ENCODE measurements at regions not wholly inside any gene's neighbourhood (a gene's known extent, or its start where the extent isn't known, plus 50 kb on each side); places are given as distances from the start of the nearest gene placed in this dataset.
"Not testable (repeated sequence)": the region's sequence is repeated elsewhere in the genome, so short reads cannot be mapped to it uniquely, and the experiment has no call there.

DNA sequence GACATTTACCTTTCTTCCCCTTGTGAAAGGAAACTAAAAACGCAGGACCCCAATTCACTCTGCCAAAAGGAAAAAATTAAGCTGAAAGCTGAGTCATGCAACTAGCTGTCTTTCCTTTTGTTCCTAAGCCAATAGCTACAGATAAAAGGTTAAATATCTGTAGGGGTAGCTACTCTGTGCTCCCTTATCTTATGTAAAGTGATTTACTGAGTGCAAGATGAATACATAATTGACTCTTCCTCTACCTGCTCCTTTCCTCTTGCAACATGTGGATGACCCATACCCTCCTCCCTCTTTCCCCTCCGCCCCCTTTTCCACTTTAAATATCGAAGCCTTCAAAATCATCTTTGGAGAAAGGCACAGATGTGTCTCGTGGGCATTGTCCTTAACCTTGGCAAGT lies 68.0 kb upstream of the ZNF157 start:
- DNase-seq (ENCODE audit: low spot score), result no peak
- Mint-ChIP-seq H3K36me3 (ENCODE audit: low read depth) (no peaks in the 10 kb centered on the region), H3K27me3 (ENCODE audit: insufficient read depth) (no peaks in the 10 kb centered on the region), H3K4me3 (no peak overlapping the region), H3K27ac (no peak overlapping the region), H3K9me3 (no peaks in the 10 kb centered on the region), H3K4me1 (ENCODE audit: low read depth) (no peaks in the 10 kb centered on the region)
- intact Hi-C loops (cut with micrococcal nuclease), result no loop called here

DNA sequence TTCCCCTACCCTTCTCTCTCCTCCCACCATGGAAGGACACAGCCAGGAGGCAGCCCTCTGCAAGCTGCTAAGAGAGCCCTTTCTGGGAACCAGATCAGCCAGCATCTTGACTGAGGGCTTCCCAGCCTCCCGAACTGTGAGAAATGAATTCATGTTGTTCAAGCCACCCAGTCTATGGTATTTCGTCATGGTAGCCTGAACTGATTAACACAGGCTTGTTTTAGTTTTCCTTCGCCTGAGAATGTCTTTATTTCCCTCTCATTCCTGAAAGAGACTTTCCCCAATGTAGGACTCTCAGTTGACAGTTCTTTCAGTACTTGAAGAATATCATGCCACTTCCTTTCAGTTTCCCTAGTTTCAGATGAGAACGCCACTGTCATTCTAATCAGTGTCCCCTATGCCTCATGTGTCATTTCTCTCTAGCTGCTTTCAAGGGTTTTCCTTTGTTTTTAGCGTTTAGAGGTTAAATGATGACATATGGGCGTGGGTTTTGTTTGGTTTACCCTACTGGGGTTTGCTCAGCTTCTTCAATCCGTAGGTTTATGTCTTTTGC lies 63.8 kb upstream of the ZNF157 start:
- H3K36me3 Mint-ChIP-seq (ENCODE audit: low read depth); H3K27me3 Mint-ChIP-seq (ENCODE audit: insufficient read depth); H3K9me3 Mint-ChIP-seq; intact Hi-C loops (cut with micrococcal nuclease); H3K4me1 Mint-ChIP-seq (ENCODE audit: low read depth); H3K4me3 Mint-ChIP-seq; DNase-seq (ENCODE audit: low spot score); H3K27ac Mint-ChIP-seq: not testable (repeated sequence)

DNA sequence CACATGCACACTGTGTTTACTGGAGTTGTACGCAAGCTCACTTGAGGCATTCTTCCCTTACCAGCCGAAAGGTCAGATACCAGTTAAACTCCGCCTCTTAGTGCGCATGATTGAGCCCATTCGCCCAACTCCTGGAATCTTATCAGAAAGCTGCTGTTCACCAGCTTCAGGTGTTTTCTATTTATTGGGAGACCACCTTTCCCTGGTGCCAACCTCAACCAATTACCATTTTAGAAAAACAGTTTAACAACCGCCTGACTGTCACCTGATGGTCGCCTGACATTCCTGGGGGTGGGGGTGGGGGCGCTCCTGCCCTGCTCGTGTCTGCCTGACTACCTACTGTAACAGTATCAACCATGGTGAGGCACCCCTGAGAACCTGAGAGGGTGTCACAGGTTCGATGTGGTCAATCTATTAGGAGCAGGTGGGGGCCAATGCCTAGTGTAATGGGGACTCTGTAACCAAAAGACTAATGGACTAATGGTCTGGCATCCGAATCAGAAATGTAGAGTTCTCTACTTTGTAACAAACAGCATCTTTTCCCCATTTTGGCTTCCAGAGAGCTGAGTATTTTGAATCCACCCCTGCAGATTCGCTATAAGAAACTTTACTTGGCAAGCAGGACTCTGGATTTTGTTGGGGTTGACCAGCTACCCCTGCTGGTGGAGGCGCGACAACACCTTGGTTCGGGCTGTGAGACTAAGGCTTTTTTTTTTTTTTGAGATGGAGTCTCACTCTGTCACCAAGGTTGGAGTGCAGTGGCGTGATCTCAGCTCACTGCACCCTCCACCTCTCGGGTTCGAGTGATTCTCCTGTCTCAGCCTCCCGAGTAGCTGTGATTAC lies 58.2 kb upstream of the ZNF157 start:
- no peak overlapping the region for H3K4me3 Mint-ChIP-seq
- no peaks in the 10 kb centered on the region for H3K27me3 Mint-ChIP-seq (ENCODE audit: insufficient read depth)
- H3K36me3 Mint-ChIP-seq (ENCODE audit: low read depth), result no peaks in the 10 kb centered on the region
- no peaks in the 10 kb centered on the region for H3K9me3 Mint-ChIP-seq
- intact Hi-C loops (cut with micrococcal nuclease), result loop anchor here (1.0 to 5.0 kb wide), 5 partner anchors 72 to 210 kb away; partner anchors contain the start of genes UBA1 and USP11
- no peak overlapping the region for H3K27ac Mint-ChIP-seq
- H3K4me1 Mint-ChIP-seq (ENCODE audit: low read depth), result no peaks in the 10 kb centered on the region
- peak; percentile 1 for DNase-seq (ENCODE audit: low spot score)

DNA sequence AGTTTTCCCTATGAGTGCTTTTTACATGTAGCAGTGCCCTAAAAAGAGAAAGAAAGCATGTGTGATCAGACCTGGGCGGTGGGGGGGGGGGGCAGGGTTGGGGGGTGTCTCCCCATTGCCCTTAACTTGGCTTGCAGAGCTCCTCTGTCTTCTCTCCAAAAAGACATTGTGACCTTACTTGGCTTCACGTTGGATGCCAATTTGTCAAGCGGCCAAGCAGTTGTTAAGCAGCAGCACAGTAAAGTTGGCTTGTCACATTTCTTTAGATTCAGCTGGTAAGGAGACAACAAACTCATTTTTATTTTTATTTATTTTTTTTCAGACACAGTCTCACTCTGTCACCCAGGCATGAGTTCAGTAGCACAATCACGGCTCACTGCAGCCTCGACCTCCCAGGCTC lies 57.3 kb upstream of the ZNF157 start:
- intact Hi-C loops (cut with micrococcal nuclease), result loop anchor here (5.0 kb wide), 1 partner anchor 209 kb away; no protein-coding TSS in a partner anchor
- Mint-ChIP-seq H3K27me3 (ENCODE audit: insufficient read depth) (no peaks in the 10 kb centered on the region), H3K9me3 (no peaks in the 10 kb centered on the region), H3K4me1 (ENCODE audit: low read depth) (no peaks in the 10 kb centered on the region), H3K36me3 (ENCODE audit: low read depth) (no peaks in the 10 kb centered on the region), H3K4me3 (no peak overlapping the region), H3K27ac (no peak overlapping the region)
- DNase-seq (ENCODE audit: low spot score), result no peak

DNA sequence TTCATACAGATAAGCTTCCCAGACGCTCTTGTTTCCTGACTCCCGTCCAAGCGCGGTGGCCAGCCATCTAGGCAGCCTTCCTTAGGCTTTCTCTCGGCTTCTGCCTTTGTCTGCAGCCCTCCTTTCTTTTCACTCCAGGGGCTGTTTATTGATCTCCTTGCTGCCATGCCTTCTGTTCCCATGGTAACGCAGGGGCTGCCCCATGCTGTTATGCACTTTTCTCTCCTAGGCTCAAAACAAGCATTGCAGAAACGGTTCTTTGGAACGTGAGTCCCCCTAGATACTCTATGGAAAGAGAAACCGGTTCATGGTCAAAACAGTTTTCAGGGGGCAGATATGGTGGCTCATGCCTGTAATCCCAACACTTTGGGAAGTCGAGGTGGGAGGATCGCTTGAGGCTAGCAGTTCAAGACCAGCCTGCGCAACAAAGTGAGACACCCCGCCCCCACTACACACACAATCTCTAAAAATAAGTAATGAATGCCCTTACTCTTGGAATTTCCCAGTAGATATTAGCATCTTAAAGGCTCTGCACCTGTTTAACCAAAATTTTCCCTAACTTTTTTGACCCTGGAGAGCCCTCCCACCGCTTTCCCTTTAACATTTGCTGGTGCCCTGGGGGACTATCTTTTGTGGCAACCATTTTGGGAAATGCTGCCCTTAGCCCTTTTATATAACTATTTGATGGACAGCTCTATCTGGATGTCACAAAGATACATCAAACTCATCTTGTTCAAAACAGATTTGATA lies 53.9 kb upstream of the ZNF157 start:
- Mint-ChIP-seq H3K36me3 (ENCODE audit: low read depth) (no peaks in the 10 kb centered on the region), H3K4me1 (ENCODE audit: low read depth) (no peaks in the 10 kb centered on the region), H3K27ac (no peak overlapping the region)

More for the DNA sequence above, 53.9 kb upstream of the ZNF157 start:
- intact Hi-C loops (cut with micrococcal nuclease), result no loop called here
- no peaks in the 10 kb centered on the region for H3K9me3 Mint-ChIP-seq
- H3K4me3 Mint-ChIP-seq, result no peak overlapping the region
- no peak for DNase-seq (ENCODE audit: low spot score)
- H3K27me3 Mint-ChIP-seq (ENCODE audit: insufficient read depth), result no peaks in the 10 kb centered on the region
